HEK293T (cell line): ENCODE measurements at regions not wholly inside any gene's neighbourhood (a gene's known extent, or its start where the extent isn't known, plus 50 kb on each side); places are given as distances from the start of the nearest gene placed in this dataset.

Experiments
- CTCF ChIA-PET: fragments of 350-600 bp; formaldehyde crosslinking; extraction: SDS; loops from one replicate; lab custom pipeline; 2021; ENCODE audit warnings: antibody characterized with exemption, inconsistent platforms; lab: Yijun Ruan, JAX
- POLR2A ChIA-PET: fragments of 350-600 bp; formaldehyde crosslinking; extraction: SDS; loops from one replicate; lab custom pipeline; 2020; ENCODE audit warnings: antibody characterized with exemption, inconsistent platforms; lab: Yijun Ruan, JAX
- DNase-seq: peaks from one replicate; pipeline ENCODE4 v3.0.0; 2012; ENCODE audit warnings: mixed read lengths; ENCODE audit errors: extremely low spot score
- ARNT ChIP-seq: fragments of 450-650 bp; IDR thresholded peaks from 2 replicates; pipeline ENCODE4 v1.6.1; 2017; ENCODE audit warnings: mild to moderate bottlenecking
- BHLHE40 ChIP-seq: fragments of 450-650 bp; IDR thresholded peaks from 2 replicates; pipeline ENCODE4 v1.6.1; 2016; ENCODE audit warnings: mild to moderate bottlenecking, moderate library complexity, borderline replicate concordance
- CTBP1 ChIP-seq: fragments of 450-650 bp; IDR thresholded peaks from 2 replicates; pipeline ENCODE4 v1.6.1; 2016; ENCODE audit warnings: borderline replicate concordance
- ELF4 ChIP-seq: fragments of 450-650 bp; IDR thresholded peaks from 2 replicates; pipeline ENCODE4 v1.6.1; 2017; ENCODE audit warnings: antibody characterized with exemption
- FOXA1 ChIP-seq: fragments of 450-650 bp; IDR thresholded peaks from 2 replicates; pipeline ENCODE4 v1.6.1; 2016; ENCODE audit warnings: mild to moderate bottlenecking
- FOXK2 ChIP-seq: fragments of 450-650 bp; IDR thresholded peaks from 2 replicates; pipeline ENCODE4 v1.6.1; 2016; ENCODE audit warnings: mild to moderate bottlenecking
- FOXM1 ChIP-seq: fragments of 450-650 bp; IDR thresholded peaks from 2 replicates; pipeline ENCODE4 v1.6.1; 2017; ENCODE audit warnings: mild to moderate bottlenecking, borderline replicate concordance
- HDGF ChIP-seq: fragments of 450-650 bp; IDR thresholded peaks from 2 replicates; pipeline ENCODE4 v1.6.1; 2017; ENCODE audit warnings: antibody characterized with exemption, borderline replicate concordance
- L3MBTL2 ChIP-seq: fragments of 450-650 bp; conservative IDR thresholded peaks from 2 replicates; pipeline ENCODE4 v1.6.1; 2016; ENCODE audit warnings: mild to moderate bottlenecking
- LEF1 ChIP-seq: fragments of 450-650 bp; IDR thresholded peaks from 2 replicates; pipeline ENCODE4 v1.6.1; 2017; ENCODE audit warnings: mild to moderate bottlenecking, borderline replicate concordance
- NFRKB ChIP-seq: fragments of 450-650 bp; IDR thresholded peaks from 2 replicates; pipeline ENCODE4 v1.6.1; 2016; ENCODE audit warnings: mild to moderate bottlenecking, moderate library complexity
- SP1 ChIP-seq: fragments of 450-650 bp; IDR thresholded peaks from 2 replicates; pipeline ENCODE4 v1.6.1; 2017
- SUZ12 ChIP-seq: fragments of 450-650 bp; IDR thresholded peaks from 2 replicates; pipeline ENCODE4 v1.6.1; 2016; ENCODE audit warnings: mild to moderate bottlenecking
- TARDBP ChIP-seq: fragments of 450-650 bp; IDR thresholded peaks from 2 replicates; pipeline ENCODE4 v1.6.1; 2016
- ZNF384 ChIP-seq: fragments of 450-650 bp; IDR thresholded peaks from 2 replicates; pipeline ENCODE4 v1.6.1; 2016
- TF ChIP-seq, protein P1 (sequence below): fragments of 450-650 bp; IDR thresholded peaks from 2 replicates; pipeline ENCODE4 v1.6.1; 2016

DNA sequence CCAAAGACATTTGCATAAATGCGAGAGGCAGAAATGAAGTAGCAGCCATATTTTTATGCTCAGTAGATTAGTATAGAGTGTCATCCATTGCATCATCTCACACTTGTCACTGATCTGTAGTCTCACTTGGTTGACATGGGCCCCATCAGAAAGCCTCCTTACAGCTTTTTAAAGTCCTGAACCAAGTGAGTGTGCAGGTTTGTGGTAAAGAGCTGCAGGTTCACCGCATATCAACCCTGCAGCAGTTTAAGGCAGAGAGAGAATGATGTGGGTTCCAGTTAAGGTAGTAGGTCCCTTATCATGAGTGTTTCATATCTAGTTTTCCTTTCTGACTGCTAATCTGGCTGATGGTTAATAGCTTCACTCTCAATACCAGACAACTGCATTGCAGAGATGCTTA is 1080.3 kb downstream of the NR2F1-AS1 start:
- no peak for TF ChIP-seq FOXM1
- ChIA-PET CTCF (interaction anchor here (0.8 kb wide), 1 partner anchor 17 kb away, joined by 4 read pairs; no protein-coding TSS in a partner anchor), POLR2A (no interaction called here)
- DNase-seq = no peak

DNA sequence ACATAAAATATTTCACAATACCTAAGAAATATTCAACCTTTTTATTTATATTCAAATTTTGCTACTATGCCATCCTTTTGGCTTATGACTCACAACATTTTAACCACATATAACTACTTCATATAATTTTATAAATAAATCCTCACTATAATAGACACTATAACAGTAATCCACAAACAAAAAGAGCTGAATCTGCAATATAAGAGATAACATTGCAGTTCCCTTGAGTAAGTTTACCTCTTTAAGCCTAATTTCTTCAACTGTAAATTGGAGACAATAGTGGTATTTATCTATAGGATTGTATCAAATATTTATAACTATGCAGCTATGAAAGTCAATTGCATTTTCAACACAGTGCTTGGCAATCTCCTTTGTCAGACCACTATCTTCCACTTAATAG is 1084.5 kb downstream of the NR2F1-AS1 start:
- no peak for DNase-seq
- POLR2A ChIA-PET = no interaction called here
- CTCF ChIA-PET = interaction anchor here (1.1 kb wide), 1 partner anchor 21 kb away, joined by 4 read pairs; no protein-coding TSS in a partner anchor
- TF ChIP-seq SUZ12 (no peak), CTBP1 (no peak), NFRKB (no peak), FOXK2 (no peak), FOXM1 (no peak), TARDBP (no peak), BHLHE40 (no peak)
- TF ChIP-seq, protein P1, sequence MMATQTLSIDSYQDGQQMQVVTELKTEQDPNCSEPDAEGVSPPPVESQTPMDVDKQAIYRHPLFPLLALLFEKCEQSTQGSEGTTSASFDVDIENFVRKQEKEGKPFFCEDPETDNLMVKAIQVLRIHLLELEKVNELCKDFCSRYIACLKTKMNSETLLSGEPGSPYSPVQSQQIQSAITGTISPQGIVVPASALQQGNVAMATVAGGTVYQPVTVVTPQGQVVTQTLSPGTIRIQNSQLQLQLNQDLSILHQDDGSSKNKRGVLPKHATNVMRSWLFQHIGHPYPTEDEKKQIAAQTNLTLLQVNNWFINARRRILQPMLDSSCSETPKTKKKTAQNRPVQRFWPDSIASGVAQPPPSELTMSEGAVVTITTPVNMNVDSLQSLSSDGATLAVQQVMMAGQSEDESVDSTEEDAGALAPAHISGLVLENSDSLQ = no peak

DNA sequence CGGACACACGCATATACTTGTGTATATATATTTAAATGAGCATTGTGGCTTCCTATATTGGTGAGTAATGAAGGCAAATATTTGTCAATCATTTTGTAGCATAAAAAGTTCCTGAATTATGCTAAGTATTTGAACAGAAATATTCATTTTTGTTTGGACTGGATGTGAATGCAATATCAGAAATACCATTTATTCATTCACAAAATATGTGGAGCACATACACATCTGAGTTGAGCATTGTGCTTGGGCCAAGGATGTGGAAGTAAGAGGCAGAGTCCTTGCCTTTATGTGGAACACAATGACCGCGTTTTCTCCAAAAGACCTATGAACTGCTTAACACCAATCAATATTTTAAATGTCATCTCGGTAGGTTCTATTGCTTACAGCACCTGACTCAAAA is 1086.5 kb downstream of the NR2F1-AS1 start:
- ChIA-PET POLR2A (no interaction called here), CTCF (no interaction called here)
- TF ChIP-seq FOXA1 (no peak), ELF4 (no peak), SUZ12 (no peak), LEF1 (no peak), L3MBTL2 (no peak), BHLHE40 (no peak), ARNT (no peak)
- no peak for DNase-seq

DNA sequence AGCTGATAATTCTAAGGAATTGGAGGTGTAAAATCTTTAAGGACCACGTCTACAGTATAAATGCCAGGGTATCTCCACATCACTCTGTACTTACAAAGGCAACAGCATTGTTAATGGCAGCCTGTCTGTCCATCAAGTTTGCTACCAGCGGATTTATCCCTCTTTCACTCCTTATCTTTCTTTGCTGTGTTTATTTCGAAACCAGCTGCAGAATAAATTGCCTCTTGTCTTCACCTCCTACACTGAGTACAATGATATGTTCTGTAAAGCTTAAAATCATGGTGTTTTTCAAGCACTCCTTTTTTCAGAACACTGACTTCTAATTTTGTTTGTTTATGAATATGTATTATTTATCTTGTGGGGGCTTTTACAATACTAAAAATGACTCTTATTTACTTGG is 1088.1 kb downstream of the NR2F1-AS1 start:
- POLR2A ChIA-PET = no interaction called here
- DNase-seq = no peak
- TF ChIP-seq ZNF384 = no peak
- no peak for TF ChIP-seq FOXA1
- TF ChIP-seq FOXM1 = no peak
- TF ChIP-seq CTBP1 = no peak
- TF ChIP-seq, protein P1 = no peak; the same call in none of the 2 replicates
- TF ChIP-seq BHLHE40 = no peak
- TF ChIP-seq FOXK2 = no peak
- TF ChIP-seq LEF1 = no peak
- TF ChIP-seq ARNT = no peak
- no peak for TF ChIP-seq ELF4
- no peak for TF ChIP-seq L3MBTL2
- CTCF ChIA-PET = interaction anchor here (0.8 kb wide), 1 partner anchor 26 kb away, joined by 5 read pairs; no protein-coding TSS in a partner anchor

DNA sequence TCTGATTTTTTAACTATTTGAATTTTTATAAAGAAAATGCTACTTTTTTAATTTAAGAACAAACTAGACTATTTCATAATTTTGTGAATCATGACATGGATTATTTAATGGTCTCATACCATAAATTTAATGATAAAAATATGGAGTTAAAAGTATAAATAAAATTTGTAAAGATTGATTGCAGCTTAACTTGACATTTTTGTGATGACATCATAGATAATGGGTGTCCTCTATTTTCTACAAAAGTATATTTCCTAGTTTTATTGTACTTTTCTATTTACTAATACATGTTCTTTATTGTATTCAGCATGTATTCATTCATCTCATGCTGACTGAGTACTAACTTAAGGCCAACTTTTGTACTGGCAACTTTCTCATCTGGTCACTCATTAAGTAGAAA is 1096.5 kb downstream of the NR2F1-AS1 start:
- CTCF ChIA-PET = no interaction called here
- DNase-seq = no peak
- TF ChIP-seq BHLHE40 (no peak), LEF1 (no peak), CTBP1 (no peak), FOXM1 (no peak), TARDBP (no peak), HDGF (no peak), ZNF384 (no peak), NFRKB (no peak), SUZ12 (no peak), FOXA1 (no peak), L3MBTL2 (no peak)
- TF ChIP-seq, protein P1 = no peak
- POLR2A ChIA-PET = no interaction called here

DNA sequence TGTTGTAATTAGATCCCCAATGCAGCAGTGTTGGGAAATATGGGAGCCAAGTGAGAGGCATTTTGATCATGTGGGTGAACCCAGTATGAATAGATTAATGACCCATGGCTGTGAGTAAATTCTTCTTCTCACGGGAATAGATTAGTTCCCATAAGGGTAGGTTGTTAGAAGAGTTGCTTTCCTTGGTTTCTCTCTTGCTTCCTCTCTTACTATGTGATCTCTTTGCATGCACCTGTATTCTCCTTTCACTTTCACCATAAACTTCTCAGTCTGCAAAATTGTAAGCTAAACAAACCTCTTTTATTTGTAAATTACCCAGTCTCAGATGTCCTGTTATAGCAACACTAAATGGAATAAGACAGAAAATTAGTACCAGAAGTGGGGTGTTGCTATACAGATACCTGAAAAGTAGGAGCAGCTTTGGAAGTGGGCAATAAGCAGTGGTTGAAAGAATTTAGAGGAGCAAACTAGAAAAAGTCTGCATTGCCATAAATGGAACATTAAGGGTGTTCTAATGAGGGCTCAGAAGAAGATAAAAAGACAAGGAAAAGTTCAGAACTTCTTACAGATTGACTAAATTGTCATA is 1090.0 kb upstream of the ARRDC3 start:
- CTCF ChIA-PET = no interaction called here

DNA sequence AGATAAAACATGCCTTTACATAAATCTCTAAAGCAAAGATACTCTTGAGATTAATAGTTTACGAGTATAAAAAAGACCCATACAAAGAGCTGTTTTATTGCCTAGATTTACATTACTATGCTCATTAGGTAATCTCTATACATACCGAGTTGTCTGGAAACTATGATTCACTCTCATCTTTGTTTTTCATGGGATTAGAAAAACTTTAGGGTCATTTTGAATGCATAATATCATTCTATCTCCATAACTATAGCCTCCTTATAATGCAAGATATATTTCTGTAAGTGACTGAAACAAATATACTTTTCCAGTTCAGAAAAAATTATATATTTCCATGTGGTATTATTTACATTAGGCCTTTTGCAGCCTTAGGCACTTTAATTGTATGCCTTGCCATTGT is 1088.7 kb upstream of the ARRDC3 start:
- ChIA-PET POLR2A (no interaction called here), CTCF (no interaction called here)
- DNase-seq = no peak
- TF ChIP-seq BHLHE40 = no peak
- TF ChIP-seq L3MBTL2 = no peak
- TF ChIP-seq, protein P1 = no peak
- TF ChIP-seq LEF1 = no peak
- TF ChIP-seq FOXK2 = no peak
- no peak for TF ChIP-seq NFRKB
- no peak for TF ChIP-seq HDGF
- no peak for TF ChIP-seq ZNF384
- no peak for TF ChIP-seq SP1
- no peak for TF ChIP-seq CTBP1
- no peak for TF ChIP-seq FOXM1

More for the DNA sequence above, 1090.0 kb upstream of the ARRDC3 start:
- POLR2A ChIA-PET = no interaction called here
- no peak for DNase-seq
- no peak for TF ChIP-seq SUZ12
- no peak for TF ChIP-seq LEF1
- no peak for TF ChIP-seq CTBP1
- TF ChIP-seq ARNT = no peak
- no peak for TF ChIP-seq ELF4
- no peak for TF ChIP-seq HDGF
- TF ChIP-seq TARDBP = no peak
- no peak for TF ChIP-seq ZNF384
- TF ChIP-seq L3MBTL2 = no peak
